Pons (tissue), 1 donor: ENCODE measurements at regions not wholly inside any gene's neighbourhood (a gene's known extent, or its start where the extent isn't known, plus 50 kb on each side); places are given as distances from the start of the nearest gene placed in this dataset.
"Not testable (repeated sequence)": the region's sequence is repeated elsewhere in the genome, so short reads cannot be mapped to it uniquely, and the experiment has no call there.

Experiments
- DNase-seq: peaks from one replicate; pipeline ENCODE4 v3.0.0-alpha.2; 2016; ENCODE audit warnings: low spot score

DNA sequence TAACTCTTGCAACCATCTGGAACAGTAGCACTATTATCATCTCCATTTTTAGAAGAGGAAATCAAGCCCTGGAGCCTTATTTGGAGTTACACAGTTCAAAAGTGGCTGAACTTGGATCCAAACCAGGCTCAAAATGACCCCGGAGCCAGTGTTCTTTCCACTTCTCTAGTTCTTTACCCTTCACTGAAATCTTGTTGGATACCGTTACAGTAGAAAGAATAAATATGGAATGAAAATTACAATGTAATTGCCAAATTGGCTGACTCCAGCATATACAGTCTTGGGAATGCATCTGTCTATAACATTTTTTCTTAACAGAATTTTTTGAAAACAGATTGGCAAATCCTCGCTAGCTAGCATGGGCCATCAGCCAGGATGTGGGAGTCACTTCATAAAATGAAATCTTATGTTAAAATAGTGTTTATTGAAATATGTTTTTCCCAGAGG, 261.4 kb downstream of the CTH start:
- no peak for DNase-seq

DNA sequence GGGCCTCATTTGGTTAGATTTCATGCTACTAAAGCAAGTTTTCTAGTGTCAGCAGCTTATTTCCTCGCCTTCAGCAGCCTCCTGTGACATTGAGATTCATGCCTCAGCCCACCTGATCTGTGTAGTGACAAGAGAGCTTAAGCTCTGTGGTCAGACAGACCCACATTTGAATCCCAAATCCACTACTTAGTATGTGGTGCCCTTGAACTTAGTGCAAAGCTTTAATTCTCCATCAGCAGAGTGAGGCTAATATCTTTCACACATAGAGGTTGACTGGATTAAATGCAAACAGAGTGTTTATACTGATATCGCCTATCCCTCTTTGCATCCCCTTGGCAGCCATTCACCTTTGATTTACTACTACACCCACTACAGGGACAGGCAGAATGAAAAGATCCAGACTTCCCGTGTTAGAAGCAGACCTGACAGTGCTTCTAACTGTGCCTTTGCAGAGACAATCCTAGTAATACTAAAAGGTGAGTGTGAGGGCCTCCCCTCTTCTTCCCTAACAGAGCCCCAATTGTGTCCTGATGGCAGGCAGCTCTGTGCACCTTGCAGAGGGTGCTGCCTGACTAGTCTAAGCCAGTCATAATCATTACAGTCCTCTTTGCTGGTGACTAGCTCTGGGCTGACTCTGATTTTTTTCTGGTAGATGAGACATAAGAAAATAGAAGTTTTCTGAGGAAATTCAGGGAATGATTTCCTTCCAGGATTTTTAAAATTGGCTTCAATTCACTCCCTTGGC, 264.0 kb downstream of the CTH start:
- DNase-seq: no peak

DNA sequence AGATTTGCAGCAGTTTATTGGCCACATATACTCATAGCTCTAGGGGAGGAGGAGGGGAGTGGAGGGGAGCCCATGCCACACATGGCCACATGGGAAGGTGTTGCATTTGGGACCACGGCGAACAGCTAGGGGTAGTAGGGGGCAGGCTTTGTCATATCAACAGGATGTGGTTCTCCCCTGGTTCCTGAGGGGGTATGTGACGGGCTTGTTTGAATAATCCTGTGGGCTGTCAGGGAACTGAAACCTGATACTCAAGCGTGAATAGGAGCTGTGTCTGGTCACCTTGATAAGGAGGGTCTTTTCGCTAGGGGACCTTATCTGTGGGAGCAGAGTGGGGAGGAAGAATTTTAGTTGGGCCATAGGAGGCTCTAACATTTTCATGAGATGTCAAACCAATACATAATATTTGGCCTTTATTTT, 264.7 kb downstream of the CTH start:
- no peak for DNase-seq

DNA sequence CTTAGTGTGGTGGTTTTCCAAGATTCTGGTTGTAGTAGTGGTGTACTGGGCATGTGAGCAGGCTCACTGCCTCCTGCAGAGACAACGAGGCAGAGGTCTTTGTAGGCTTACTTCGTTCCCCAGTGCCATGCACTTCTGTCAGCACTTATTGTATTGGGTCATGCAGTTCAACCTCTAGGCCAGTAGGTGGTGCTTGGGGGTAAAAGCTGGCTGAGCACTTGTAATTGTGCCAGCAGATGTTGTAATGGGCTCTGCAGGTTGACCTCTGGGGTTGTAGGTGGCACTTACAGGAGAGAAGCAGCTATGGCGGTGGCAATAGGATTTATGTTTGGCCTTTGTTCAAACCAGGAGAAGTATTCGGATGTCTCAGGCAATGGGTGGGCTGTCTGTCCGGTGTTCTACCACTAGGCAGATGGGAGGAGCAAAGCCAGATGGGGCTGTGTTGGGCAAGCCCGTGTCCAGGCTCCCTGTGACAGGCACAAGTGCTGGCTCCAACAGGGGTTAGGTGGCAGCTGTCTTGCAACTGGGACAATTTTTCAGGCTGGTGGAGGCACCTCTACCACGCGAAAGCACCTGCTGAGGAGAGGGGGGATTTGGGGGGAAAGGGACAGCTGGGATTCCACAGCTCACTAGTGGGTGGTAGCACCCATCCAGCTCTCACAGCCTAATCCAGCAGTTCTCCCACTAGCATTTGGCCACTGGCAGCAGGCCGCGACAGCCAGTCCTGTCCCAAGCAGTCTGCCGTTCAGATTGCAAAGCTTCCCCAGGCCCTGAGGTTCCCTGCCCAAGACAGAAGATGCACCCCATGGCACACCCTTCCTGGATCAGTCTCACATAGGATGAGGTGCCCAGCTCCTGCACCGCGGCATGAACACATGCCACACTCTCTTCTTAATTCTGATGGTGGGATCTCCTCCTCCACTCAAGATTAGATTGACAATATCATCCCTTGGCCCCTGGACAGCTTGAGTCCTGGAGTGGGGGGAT, 274.5 kb downstream of the CTH start:
- DNase-seq: peak; percentile 55

DNA sequence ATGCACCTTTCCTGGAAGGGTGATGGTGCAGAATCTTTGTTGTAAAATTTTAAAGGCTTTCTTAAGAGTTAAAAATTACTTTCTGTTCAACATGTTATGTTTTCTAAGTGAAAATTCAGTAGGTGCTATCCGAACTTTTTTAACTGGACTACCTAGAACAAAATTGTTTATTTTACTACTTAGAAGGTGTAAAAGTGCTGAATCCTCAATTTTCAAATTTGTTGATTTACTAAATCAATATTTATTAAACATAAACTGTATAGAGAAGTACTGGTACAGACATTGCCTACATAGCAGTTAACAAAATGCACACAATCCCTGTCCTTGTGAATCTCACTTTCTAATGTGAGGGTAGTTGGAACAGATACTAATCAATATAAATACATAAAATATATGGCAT, 277.5 kb downstream of the CTH start:
- DNase-seq: no peak

DNA sequence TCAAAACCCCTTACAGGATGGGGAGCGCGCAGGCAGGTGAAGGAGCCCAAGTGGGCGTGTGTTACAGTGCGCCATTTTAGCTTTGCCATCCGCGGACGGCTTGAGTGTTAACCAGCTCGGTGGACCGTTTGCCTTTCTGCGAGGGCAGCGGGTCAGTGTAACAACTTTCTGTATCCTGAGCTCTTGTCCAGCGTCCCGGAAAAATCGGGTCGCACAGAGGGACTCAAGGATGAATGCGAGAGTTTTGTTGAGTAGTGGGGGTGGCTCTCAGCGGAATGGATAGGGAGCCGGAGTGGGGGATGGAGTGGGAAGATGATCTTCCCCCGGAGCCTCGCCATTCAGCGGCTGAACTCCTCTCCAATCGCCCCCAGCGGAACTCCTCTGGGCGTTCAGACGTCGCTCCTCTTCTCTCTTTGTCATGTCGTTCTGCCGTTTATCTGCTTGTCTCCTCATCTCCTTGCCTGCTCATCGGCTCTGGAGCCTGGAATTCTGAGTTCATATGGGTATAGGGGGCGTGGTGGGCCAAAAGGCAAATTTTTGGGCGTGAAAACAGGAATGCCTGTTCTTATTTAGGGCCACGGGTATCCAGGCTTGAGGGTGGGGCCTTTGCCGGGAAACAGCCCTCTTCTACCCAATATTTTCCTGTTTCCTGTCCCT, 295.4 kb downstream of the CTH start:
- no peak for DNase-seq

DNA sequence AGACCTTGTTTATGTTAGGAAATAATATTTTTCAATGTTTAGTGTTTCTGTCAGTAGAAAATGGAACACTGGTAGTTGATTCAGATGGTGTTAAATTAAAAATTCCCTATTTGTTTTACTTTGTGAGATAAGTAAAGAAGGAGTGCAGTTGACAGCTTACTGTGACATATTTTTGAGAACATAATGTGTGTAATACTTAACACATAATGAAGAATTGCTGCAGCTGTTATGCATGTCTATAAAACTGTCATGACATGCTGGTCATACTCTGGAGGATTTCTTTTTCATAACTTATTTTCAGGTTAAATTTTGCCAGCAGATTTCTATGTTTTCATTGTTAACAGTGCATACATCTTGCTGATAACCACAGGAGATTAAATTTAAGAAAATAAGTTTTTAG, 296.1 kb downstream of the CTH start:
- DNase-seq: no peak

DNA sequence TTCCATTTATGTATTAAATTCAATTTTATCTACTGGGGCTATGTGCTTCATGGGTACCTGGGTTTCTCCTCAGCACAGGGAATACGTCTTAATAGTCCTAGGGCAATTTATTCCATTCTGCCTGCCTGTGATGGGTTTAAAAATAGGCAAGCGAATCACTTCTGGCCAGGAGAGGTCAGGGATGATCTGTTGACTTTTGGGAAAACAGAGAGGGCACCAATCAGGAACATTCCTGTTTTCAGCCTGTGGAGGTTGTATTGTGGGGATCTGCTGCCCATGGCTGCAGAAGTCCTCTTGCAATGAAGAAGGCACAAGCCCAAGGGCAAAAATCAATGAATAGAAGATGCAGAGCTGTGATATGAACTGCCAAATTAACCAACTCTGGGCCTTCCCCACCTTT, 303.1 kb downstream of the CTH start:
- DNase-seq: no peak

DNA sequence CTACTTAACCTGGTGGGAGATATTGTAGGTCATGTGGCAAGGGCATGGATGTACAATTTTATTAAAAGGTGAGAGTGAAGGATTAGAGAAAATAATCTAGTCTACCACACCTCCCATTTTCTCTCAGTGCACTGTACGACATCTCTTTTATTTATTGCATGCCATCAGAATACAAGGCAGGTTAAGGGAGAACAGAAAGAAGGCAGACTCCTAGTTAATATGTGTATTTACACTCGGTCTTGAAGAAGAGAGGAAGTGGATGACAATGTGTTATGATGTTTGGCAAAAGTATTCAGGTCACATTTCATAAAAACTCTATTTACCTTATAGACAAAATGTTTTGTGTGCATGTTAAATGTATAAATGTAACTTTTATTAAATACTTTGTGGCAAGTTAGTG, 306.1 kb downstream of the CTH start:
- no peak for DNase-seq

DNA sequence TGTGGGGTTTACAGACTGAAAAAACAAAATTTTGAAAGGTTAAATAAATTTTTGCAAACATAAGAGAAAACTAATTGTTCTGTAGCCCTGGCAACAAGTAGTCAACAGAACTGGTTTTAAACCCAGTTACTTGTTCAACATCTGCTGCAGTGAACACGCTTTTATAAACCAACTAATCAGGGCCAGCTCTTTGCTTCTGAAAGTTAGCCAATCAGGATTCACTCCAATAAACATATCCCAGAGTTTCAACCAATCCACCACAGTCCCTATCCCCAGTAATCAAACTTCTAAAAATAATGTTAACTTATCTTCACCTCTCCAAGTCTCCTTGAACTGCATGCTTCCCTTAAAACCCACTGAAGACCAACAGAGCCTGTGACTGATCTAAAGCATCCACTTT, 306.6 kb downstream of the CTH start:
- DNase-seq: no peak

DNA sequence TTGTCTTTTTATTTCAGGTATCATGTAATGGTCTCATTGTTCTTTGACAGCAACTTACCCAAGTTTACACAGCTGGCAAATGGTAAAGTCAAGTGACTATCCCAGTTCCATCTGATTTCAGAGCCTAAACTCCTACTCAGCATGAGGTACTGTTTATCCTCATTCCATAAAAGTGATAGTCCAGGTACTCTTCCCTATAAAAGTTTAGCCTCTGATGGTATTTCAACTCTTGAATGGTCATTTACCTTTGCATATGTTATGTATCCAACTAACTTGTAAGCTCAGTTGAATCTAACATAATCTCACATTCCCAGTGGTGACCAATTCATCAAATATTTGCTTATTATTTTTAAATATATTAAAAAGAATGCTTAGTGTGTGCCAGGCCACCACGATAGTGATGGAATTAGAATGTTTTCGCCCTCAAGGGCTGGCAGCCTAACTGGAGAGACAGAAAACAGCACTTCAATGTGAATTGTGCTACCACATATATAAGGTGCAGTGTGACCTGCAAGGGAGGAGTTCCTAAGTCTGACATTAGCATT, 307.1 kb downstream of the CTH start:
- no peak for DNase-seq

DNA sequence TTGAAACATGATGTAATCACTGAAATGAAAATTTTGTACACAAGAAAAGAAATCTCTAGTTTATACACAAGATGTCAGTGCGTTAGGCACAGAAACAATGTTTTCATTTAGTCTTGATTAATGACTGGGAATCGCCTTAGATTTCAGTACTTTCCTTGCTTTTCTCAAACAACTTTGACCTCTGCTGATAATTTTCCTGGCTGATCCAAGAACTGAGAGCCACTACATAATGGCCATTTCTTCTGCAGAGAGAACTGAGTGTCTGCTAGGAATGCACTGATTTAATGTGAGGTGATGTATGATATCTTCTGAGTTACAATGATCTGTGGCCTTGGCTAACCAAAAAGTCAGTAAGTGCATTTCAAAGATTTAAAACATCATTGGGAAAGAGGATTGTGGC, 308.1 kb downstream of the CTH start:
- no peak for DNase-seq

DNA sequence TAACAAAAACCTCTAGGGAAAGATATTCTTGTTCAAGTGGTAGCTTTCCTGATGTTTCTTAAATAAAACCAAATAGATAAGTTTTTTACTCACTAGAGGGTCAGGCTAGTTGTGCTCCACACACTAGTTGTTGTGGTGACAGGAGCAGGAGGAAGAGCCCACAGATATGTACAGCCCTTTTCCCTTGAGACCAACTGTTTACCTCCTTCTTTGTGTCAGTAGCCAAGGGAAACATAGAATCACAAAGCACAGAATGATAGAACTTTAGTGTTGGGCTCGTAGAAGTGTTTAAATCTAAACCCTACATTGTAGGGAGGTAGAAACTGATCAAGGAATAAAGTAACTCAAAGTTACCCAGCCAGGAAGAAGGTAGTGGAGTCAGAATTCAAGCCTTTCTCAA, 309.0 kb downstream of the CTH start:
- no peak for DNase-seq

DNA sequence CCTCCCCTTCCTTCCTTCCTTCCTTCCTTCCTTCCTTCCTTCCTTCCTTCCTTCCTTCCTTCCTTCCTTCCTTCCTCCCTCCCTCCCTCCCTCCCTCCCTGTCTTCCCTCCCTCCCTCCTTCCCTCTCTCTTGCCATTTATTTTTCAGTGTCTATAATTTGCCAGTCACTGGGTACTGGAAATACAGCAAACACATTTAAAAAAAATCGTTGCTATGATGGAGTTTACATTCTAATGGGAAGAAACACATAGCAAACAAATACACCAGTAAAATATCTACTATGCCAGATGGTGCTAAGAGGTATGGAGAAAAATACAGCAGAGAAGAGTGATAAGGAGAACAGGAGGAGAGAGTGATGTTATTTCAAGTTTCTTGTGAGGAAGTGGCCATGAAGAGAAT, 309.5 kb downstream of the CTH start:
- DNase-seq: no peak

DNA sequence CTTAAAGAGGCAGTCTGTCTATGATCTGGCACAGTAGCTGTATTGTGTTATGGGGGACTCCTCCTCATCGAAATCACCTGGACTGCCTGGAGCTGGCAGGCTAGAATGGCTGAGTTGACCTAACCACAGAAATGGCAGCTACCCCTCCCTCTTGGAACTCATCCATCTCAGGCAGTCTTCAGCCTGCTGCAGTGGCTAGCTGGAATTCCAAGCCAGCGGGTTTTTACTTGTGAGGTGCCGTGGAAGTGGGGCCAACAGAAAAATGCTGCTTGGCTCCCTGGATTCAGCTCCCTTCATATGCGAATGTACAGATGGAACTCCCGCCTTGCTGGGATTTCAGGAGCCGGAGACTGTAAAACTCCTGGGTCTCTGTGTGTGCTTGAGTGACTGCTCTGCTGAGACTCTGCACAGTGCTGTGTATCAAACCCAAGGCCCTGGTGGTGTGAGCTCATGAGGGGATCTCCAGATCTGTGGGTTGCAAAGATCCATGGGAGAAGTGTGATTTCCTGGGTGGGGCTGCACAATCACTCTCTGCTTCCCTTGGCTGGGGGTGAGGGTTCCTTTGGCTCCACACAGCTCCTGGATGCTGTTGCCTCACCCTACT, 316.9 kb downstream of the CTH start:
- no peak for DNase-seq

DNA sequence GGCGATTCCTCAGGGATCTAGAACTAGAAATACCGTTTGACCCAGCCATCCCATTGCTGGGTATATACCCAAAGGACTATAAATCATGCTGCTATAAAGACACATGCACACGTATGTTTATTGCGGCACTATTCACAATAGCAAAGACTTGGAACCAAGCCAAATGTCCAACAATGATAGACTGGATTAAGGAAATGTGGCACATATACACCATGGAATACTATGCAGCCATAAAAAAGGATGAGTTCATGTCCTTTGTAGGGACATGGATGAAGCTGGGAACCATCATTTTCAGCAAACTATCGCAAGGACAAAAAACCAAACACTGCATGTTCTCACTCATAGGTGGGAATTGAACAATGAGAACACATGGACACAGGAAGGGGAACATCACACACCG, 311.1 kb downstream of the PTGER3 start:
- DNase-seq: not testable (repeated sequence)

DNA sequence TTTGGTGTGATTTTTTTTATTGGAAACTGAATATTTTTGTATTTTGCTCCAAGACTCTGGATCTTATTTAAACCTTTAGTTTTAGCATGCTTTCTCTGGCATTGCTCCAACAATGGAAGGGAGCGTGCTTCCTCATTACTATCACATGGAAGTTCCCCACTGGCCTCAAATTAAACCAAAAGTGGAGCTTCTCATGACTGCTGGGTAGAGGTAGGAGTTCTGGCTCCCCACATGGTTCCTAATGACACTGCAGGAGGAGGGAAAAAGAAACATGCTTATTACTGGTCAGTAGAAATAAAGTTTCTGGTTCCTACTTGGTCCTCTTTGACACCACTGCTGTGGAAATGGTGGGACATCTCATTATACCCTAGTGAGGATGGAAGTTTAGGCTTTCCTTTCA, 310.5 kb downstream of the PTGER3 start:
- DNase-seq: no peak

DNA sequence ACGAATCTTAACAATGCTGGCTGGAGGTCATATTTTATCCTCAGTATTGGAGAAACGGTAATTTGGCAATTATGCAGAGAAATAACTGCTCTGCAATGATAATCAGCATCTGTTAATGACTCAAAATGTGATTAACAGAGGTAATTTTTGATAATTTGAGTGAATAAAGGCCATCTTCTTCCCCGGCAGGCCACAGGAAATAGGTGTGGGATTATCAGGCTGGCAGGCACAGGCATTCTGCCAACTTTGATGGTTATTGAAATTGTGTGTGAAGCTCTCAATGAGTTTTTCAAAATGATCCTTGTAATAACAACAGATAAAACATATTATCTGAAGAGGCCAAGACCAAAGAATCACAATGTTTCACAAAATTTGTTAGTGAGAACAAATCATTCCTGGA, 309.0 kb downstream of the PTGER3 start:
- no peak for DNase-seq

DNA sequence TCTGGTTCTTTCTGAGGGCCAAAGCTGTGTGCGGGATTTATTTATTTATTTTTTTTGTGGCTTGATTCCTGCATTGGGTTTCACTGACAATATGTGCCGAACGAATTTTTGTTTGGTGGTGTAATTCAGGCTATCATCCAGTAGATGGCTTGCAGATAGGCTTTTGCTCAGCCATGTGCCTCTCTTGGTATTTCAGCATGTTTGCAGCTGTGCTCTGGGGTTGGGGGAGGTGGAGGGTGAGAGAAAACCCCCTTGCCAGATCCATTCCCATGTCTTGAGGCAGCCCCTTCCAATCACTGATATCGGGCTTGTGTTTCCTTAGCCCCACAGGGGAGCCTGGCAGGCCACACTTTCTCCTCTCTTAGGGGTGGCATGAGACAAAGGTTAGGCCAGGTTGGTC, 302.4 kb downstream of the PTGER3 start:
- DNase-seq: no peak

DNA sequence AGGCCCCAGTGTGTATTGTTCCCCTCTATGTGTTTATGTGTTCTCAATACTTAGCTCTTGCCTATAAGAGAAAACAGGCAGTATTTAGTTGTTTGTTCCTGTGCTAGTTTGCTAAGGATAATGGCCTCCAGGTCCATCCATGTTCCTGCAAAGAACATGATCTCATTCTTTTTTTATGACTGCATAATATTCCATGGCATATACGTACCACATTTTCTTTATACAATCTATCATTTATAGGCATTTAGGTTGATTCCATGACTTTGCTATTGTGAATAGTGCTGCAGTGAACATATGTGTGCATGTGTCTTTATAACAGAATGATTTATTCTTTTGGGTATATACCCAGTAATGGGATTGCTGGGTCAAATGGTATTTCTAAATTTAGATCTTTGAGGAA, 301.6 kb downstream of the PTGER3 start:
- DNase-seq: not testable (repeated sequence)

DNA sequence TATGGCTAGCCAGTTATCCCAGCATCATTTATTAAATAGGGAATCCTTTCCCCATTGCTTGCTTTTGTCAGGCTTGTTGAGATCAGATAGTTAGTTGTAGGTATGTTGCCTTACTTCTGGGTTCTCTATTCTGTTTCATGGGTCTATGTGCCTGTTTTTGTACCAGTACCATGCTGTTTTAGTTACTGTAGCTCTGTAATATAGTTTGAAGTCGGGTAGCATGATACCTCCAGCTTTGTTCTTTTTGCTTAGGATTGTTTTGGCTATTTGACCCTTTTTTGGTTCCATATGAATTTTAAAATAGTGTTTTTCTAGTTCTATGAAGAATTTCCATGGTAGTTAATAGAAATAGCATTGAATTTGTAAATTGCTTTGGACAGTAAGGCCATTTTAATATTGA, 300.5 kb downstream of the PTGER3 start:
- DNase-seq: not testable (repeated sequence)
